CD4-positive, alpha-beta T cell (primary cell): ENCODE measurements at regions not wholly inside any gene's neighbourhood (a gene's known extent, or its start where the extent isn't known, plus 50 kb on each side); places are given as distances from the start of the nearest gene placed in this dataset.

Source experiments
- ATAC-seq: fragments of 200-7000 bp; cut with Tn5 transposase; one replicate; pipeline ENCODE4 v1.10.0; 2022; ENCODE audit warnings: mild to moderate bottlenecking; ENCODE audit not compliant: poor library complexity
- CTCF ChIA-PET: fragments of 350-600 bp; sonication (Branson Sonifier 250); formaldehyde crosslinking; loops from one replicate; lab custom pipeline; 2021; ENCODE audit warnings: antibody characterized with exemption, inconsistent platforms; lab: Charles Lee
- POLR2A ChIA-PET: fragments of 350-600 bp; sonication (Branson Sonifier 250); formaldehyde crosslinking; loops from one replicate; lab custom pipeline; 2021; ENCODE audit warnings: antibody characterized with exemption, inconsistent platforms; lab: Charles Lee
- DNase-seq, 14 experiments: peaks; one replicate each; pipeline ENCODE4 v3.0.0-alpha.2; 2013 to 2020; ENCODE audit warnings: mixed read lengths in 2 of 14
- H3K27ac ChIP-seq, 2 donors: one replicate each; pipeline versions ENCODE4 v1.5.1 to v1.7.0; 2013; ENCODE audit warnings: low read length in 2 of 2, low read depth in 1 of 2, mild to moderate bottlenecking in 1 of 2
- H3K27me3 ChIP-seq, 2 experiments: 1 replicate in 1 of 2; 2 replicates in 1 of 2; pipeline versions ENCODE4 v1.6.1 to v1.7.0; 2013; ENCODE audit warnings: low read length in 2 of 2, control low read depth in 1 of 2, mild to moderate bottlenecking in 1 of 2, moderate library complexity in 1 of 2; ENCODE audit not compliant: insufficient read depth in 2 of 2, control insufficient read depth in 1 of 2
- H3K36me3 ChIP-seq: one replicate; pipeline ENCODE4 v1.6.1; 2013; ENCODE audit warnings: low read length, control low read depth; ENCODE audit not compliant: insufficient read depth
- H3K4me1 ChIP-seq: one replicate; pipeline ENCODE4 v1.6.1; 2013; ENCODE audit warnings: low read length, control low read depth; ENCODE audit not compliant: insufficient read depth
- H3K4me3 ChIP-seq: one replicate; pipeline ENCODE4 v1.5.1; 2013; ENCODE audit warnings: mild to moderate bottlenecking, low read length, moderate library complexity
- H3K9me3 ChIP-seq, 2 experiments: 1 replicate in 1 of 2; 2 replicates in 1 of 2; pipeline versions ENCODE4 v1.6.1 to v1.7.0; 2013; ENCODE audit warnings: low read length in 2 of 2, mild to moderate bottlenecking in 2 of 2, control low read depth in 1 of 2, moderate library complexity in 1 of 2; ENCODE audit not compliant: control insufficient read depth in 1 of 2, insufficient read depth in 1 of 2
- H3K27ac Mint-ChIP-seq: one replicate; pipeline ENCODE4 v1.8.0; 2020; ENCODE audit warnings: mixed read lengths
- H3K27me3 Mint-ChIP-seq: one replicate; pipeline ENCODE4 v1.8.0; 2021; ENCODE audit warnings: mixed read lengths
- H3K36me3 Mint-ChIP-seq: one replicate; pipeline ENCODE4 v1.8.0; 2021; ENCODE audit warnings: low read depth, mixed read lengths
- H3K4me1 Mint-ChIP-seq: one replicate; pipeline ENCODE4 v1.8.0; 2021; ENCODE audit warnings: low read depth, mixed read lengths
- H3K4me3 Mint-ChIP-seq: one replicate; pipeline ENCODE4 v1.8.0; 2020; ENCODE audit warnings: mild to moderate bottlenecking, mixed read lengths
- H3K9me3 Mint-ChIP-seq: one replicate; pipeline ENCODE4 v1.8.0; 2020; ENCODE audit warnings: mixed read lengths
- CTCF ChIP-seq: fragments of 200-600 bp; IDR thresholded peaks from one replicate; pipeline ENCODE4 v1.8.0; 2022; ENCODE audit warnings: antibody characterized with exemption, mild to moderate bottlenecking
- intact Hi-C, 2 experiments: fragments of 100-400 bp; cut with DNase I in 1 of 2; cut with micrococcal nuclease in 1 of 2; formaldehyde crosslinking; loops; one replicate each; pipeline versions ENCODE4 v1.15.1 to v1.9.0; 2023 to 2025; cut with DNase I, micrococcal nuclease

GRCh38 chr6:40185486-40185885, 251.2 kb upstream of the MOCS1 start:
- no peak for ATAC-seq
- TF ChIP-seq CTCF, result no peak
- Histone ChIP-seq H3K36me3 (no peaks in the 10 kb centered on the region), H3K4me1 (no peaks in the 10 kb centered on the region), H3K4me3 (no peak overlapping the region), H3K27ac (no peak overlapping the region), H3K9me3 (peaks cover 3 to 12% of the 10 kb centered on the region in 2 experiments), H3K27me3 (peaks cover 0 to 2% of the 10 kb centered on the region in 2 experiments)
- H3K9me3 Mint-ChIP-seq, result no peaks in the 10 kb centered on the region
- no peaks in the 10 kb centered on the region for H3K36me3 Mint-ChIP-seq
- peaks cover 37% of the 10 kb centered on the region for H3K27me3 Mint-ChIP-seq
- H3K27ac Mint-ChIP-seq, result no peak overlapping the region
- ChIA-PET POLR2A (no interaction called here), CTCF (no interaction called here)
- no peak overlapping the region for H3K4me3 Mint-ChIP-seq
- H3K4me1 Mint-ChIP-seq, result no peaks in the 10 kb centered on the region
- intact Hi-C loops, result no loop called here
- DNase-seq, result no peak

- Histone ChIP-seq H3K4me3 (no peak overlapping the region), H3K27me3 (peaks cover 0 to 2% of the 10 kb centered on the region in 2 experiments), H3K36me3 (no peaks in the 10 kb centered on the region), H3K9me3 (peaks cover 3 to 12% of the 10 kb centered on the region in 2 experiments), H3K4me1 (no peaks in the 10 kb centered on the region), H3K27ac (no peak overlapping the region)
- no peaks in the 10 kb centered on the region for H3K4me1 Mint-ChIP-seq
- CTCF ChIA-PET, result no interaction called here
- H3K9me3 Mint-ChIP-seq, result no peaks in the 10 kb centered on the region
- ATAC-seq (no peak), DNase-seq (no peak)
- peaks cover 41% of the 10 kb centered on the region for H3K27me3 Mint-ChIP-seq
- H3K36me3 Mint-ChIP-seq, result no peaks in the 10 kb centered on the region
- intact Hi-C loops, result no loop called here
- no peak for TF ChIP-seq CTCF
- POLR2A ChIA-PET, result no interaction called here
- H3K4me3 Mint-ChIP-seq, result no peak overlapping the region
- no peak overlapping the region for H3K27ac Mint-ChIP-seq
Observed at GRCh38 chr6:40183902-40184301, 249.6 kb upstream of the MOCS1 start.

- ATAC-seq (no peak), DNase-seq (no peak)
- H3K36me3 ChIP-seq, result no peaks in the 10 kb centered on the region
- intact Hi-C loops, result no loop called here
- no peak overlapping the region for H3K4me3 ChIP-seq
- TF ChIP-seq CTCF, result no peak
- H3K36me3 Mint-ChIP-seq, result no peaks in the 10 kb centered on the region
- H3K27ac ChIP-seq, result no peak overlapping the region
- H3K4me1 ChIP-seq, result no peaks in the 10 kb centered on the region
- H3K9me3 Mint-ChIP-seq, result no peaks in the 10 kb centered on the region
- peaks cover 4 to 9% of the 10 kb centered on the region in 2 experiments for H3K27me3 ChIP-seq
- peaks cover 53% of the 10 kb centered on the region for H3K27me3 Mint-ChIP-seq
- no peak overlapping the region for H3K4me3 Mint-ChIP-seq
- peaks cover 3 to 12% of the 10 kb centered on the region in 2 experiments for H3K9me3 ChIP-seq
- no peaks in the 10 kb centered on the region for H3K4me1 Mint-ChIP-seq
- POLR2A ChIA-PET, result no interaction called here
- CTCF ChIA-PET, result no interaction called here
- H3K27ac Mint-ChIP-seq, result no peak overlapping the region
Observed at GRCh38 chr6:40181367-40181766, 247.1 kb upstream of the MOCS1 start.
